A549 (cell line): ENCODE measurements at regions not wholly inside any gene's neighbourhood (a gene's known extent, or its start where the extent isn't known, plus 50 kb on each side); places are given as distances from the start of the nearest gene placed in this dataset.

Experiments used
- BHLHE40 ChIP-seq: IDR thresholded peaks from 2 replicates; pipeline ENCODE4 v1.6.1; 2012; ENCODE audit warnings: low read depth, low read length, inconsistent platforms
- CTCF ChIP-seq: fragments of >200 bp; sonication (Bioruptor Twin); formaldehyde crosslinking; IDR thresholded peaks from 3 replicates; pipeline ENCODE4 v1.5.1; 2016
- ELK1 ChIP-seq: fragments of 150-350 bp; IDR thresholded peaks from 2 replicates; pipeline ENCODE4 v1.6.1; 2014; ENCODE audit warnings: low read depth, mild to moderate bottlenecking, low read length
- HOXB13 ChIP-seq: fragments of 250-450 bp; sonication (Bioruptor Pico); IDR thresholded peaks from 2 replicates; pipeline ENCODE4 v1.5.0; 2020; ENCODE audit warnings: low read depth, mild to moderate bottlenecking, moderate library complexity
- KDM5A ChIP-seq: fragments of 200-600 bp; sonication (generic); IDR thresholded peaks from 2 replicates; pipeline ENCODE4 v1.6.1; 2016; ENCODE audit warnings: antibody characterized with exemption, mild to moderate bottlenecking
- MAX ChIP-seq: IDR thresholded peaks from 2 replicates; pipeline ENCODE4 v1.6.1; 2012
- POLR2A ChIP-seq: IDR thresholded peaks from 2 replicates; pipeline ENCODE4 v1.6.1; 2012; ENCODE audit warnings: mild to moderate bottlenecking, low read length
- POLR2AphosphoS2 ChIP-seq: conservative IDR thresholded peaks from 2 replicates; pipeline ENCODE4 v1.6.1; 2012; ENCODE audit warnings: low read length, improper control_type of control experiment, inconsistent platforms
- REST ChIP-seq: fragments of 200-600 bp; sonication (generic); IDR thresholded peaks from 2 replicates; pipeline ENCODE4 v1.6.1; 2016; ENCODE audit warnings: antibody characterized with exemption, mild to moderate bottlenecking, moderate library complexity
- RNF2 ChIP-seq: fragments of 200-600 bp; sonication (generic); IDR thresholded peaks from 2 replicates; pipeline ENCODE4 v1.6.1; 2016; ENCODE audit warnings: low read depth, mild to moderate bottlenecking, antibody characterized with exemption, moderate library complexity, borderline replicate concordance
- TP53 ChIP-seq: fragments of 250-450 bp; sonication (Bioruptor Pico); IDR thresholded peaks from 2 replicates; pipeline ENCODE4 v1.5.0; 2021; ENCODE audit warnings: mild to moderate bottlenecking, moderate library complexity

GRCh38 chr10:6781133-6781770 is 201.2 kb upstream of the PRKCQ start:
- TF ChIP-seq POLR2A: no peak
- no peak for TF ChIP-seq RNF2
- TF ChIP-seq CTCF: no peak
- TF ChIP-seq KDM5A: no peak
- TF ChIP-seq REST: no peak
- no peak for TF ChIP-seq HOXB13
- no peak for TF ChIP-seq MAX
- no peak for TF ChIP-seq BHLHE40
- no peak for TF ChIP-seq ELK1
- no peak for TF ChIP-seq POLR2AphosphoS2
- no peak for TF ChIP-seq TP53 (CRISPR knock-in tag)
